Neutrophil (primary cell): ENCODE measurements at regions not wholly inside any gene's neighbourhood (a gene's known extent, or its start where the extent isn't known, plus 50 kb on each side); places are given as distances from the start of the nearest gene placed in this dataset.

Experiments used
- H3K27ac ChIP-seq: fragments of 200-600 bp; sonication (generic); 2 replicates; pipeline ENCODE4 v1.5.1; 2016; ENCODE audit warnings: mild to moderate bottlenecking, moderate library complexity
- H3K27me3 ChIP-seq: fragments of 200-600 bp; sonication (generic); 2 replicates; pipeline ENCODE4 v1.6.0; 2016; ENCODE audit warnings: mild to moderate bottlenecking
- H3K36me3 ChIP-seq: fragments of 200-600 bp; sonication (generic); 2 replicates; pipeline ENCODE4 v1.5.1; 2017
- H3K4me1 ChIP-seq, 2 experiments: fragments of 200-600 bp in 1 of 2; sonication (generic) in 1 of 2; 1 replicate in 1 of 2; 2 replicates in 1 of 2; pipeline versions ENCODE4 v1.5.1 to v1.6.1; 2013 to 2016; ENCODE audit warnings: low read depth in 1 of 2, low read length in 1 of 2, mild to moderate bottlenecking in 1 of 2, moderate library complexity in 1 of 2; ENCODE audit not compliant: control insufficient read depth in 1 of 2, insufficient read depth in 1 of 2
- H3K4me3 ChIP-seq, 2 experiments: fragments of 200-600 bp in 1 of 2; sonication (generic) in 1 of 2; 1 replicate in 1 of 2; 2 replicates in 1 of 2; pipeline ENCODE4 v1.5.1; 2013 to 2016; ENCODE audit warnings: low read depth in 1 of 2, low read length in 1 of 2, mild to moderate bottlenecking in 1 of 2, moderate library complexity in 1 of 2
- H3K9me3 ChIP-seq: fragments of 200-600 bp; sonication (generic); 2 replicates; pipeline ENCODE4 v1.5.1; 2016
- CTCF ChIP-seq: fragments of 200-600 bp; sonication (generic); IDR thresholded peaks from 2 replicates; pipeline ENCODE4 v1.5.1; 2016; ENCODE audit warnings: antibody characterized with exemption

- H3K27me3 ChIP-seq: peaks cover 19% of the 10 kb centered on the region
- H3K27ac ChIP-seq: no peak overlapping the region
- no peak overlapping the region for H3K4me3 ChIP-seq
- H3K9me3 ChIP-seq: no peaks in the 10 kb centered on the region
- no peaks in the 10 kb centered on the region for H3K4me1 ChIP-seq
- H3K36me3 ChIP-seq: no peaks in the 10 kb centered on the region
- TF ChIP-seq CTCF: no peak
Observed at GRCh38 chr9:95382433-95382832, 64.9 kb upstream of the FANCC start.

- no peaks in the 10 kb centered on the region for H3K9me3 ChIP-seq
- no peaks in the 10 kb centered on the region for H3K4me1 ChIP-seq
- H3K27ac ChIP-seq: no peak overlapping the region
- H3K36me3 ChIP-seq: no peaks in the 10 kb centered on the region
- no peak overlapping the region for H3K4me3 ChIP-seq
- peaks cover 18% of the 10 kb centered on the region for H3K27me3 ChIP-seq
- TF ChIP-seq CTCF: no peak
Observed at GRCh38 chr9:95381221-95381620, 63.7 kb upstream of the FANCC start.

GRCh38 chr9:95379630-95380029 lies 62.1 kb upstream of the FANCC start:
- no peak overlapping the region for H3K27ac ChIP-seq

GRCh38 chr9:95373782-95374487 lies 56.4 kb upstream of the FANCC start:
- Histone ChIP-seq H3K36me3 (no peaks in the 10 kb centered on the region), H3K27me3 (peaks cover 26% of the 10 kb centered on the region), H3K9me3 (no peaks in the 10 kb centered on the region), H3K4me1 (no peaks in the 10 kb centered on the region), H3K4me3 (no peak overlapping the region), H3K27ac (no peak overlapping the region)
- TF ChIP-seq CTCF: no peak

More at GRCh38 chr9:95379630-95380029, 62.1 kb upstream of the FANCC start:
- Histone ChIP-seq H3K9me3 (no peaks in the 10 kb centered on the region), H3K27me3 (peaks cover 8% of the 10 kb centered on the region), H3K4me3 (no peak overlapping the region), H3K4me1 (no peaks in the 10 kb centered on the region), H3K36me3 (no peaks in the 10 kb centered on the region)
- no peak for TF ChIP-seq CTCF

GRCh38 chr9:95373069-95373681 lies 55.7 kb upstream of the FANCC start:
- H3K36me3 ChIP-seq: no peaks in the 10 kb centered on the region
- H3K9me3 ChIP-seq: no peaks in the 10 kb centered on the region
- H3K27me3 ChIP-seq: peaks cover 33% of the 10 kb centered on the region
- no peak overlapping the region for H3K4me3 ChIP-seq
- TF ChIP-seq CTCF: no peak
- no peaks in the 10 kb centered on the region for H3K4me1 ChIP-seq
- H3K27ac ChIP-seq: no peak overlapping the region
